HG02973 (cell line): ENCODE measurements at regions not wholly inside any gene's neighbourhood (a gene's known extent, or its start where the extent isn't known, plus 50 kb on each side); places are given as distances from the start of the nearest gene placed in this dataset.
"Not testable (repeated sequence)": the region's sequence is repeated elsewhere in the genome, so short reads cannot be mapped to it uniquely, and the experiment has no call there.

ENCODE experiments used
- ATAC-seq: cut with Tn5 transposase; IDR thresholded peaks from one replicate; pipeline ENCODE4 v1.9.1; 2021; ENCODE audit warnings: moderate library complexity; ENCODE audit not compliant: unreplicated experiment

DNA sequence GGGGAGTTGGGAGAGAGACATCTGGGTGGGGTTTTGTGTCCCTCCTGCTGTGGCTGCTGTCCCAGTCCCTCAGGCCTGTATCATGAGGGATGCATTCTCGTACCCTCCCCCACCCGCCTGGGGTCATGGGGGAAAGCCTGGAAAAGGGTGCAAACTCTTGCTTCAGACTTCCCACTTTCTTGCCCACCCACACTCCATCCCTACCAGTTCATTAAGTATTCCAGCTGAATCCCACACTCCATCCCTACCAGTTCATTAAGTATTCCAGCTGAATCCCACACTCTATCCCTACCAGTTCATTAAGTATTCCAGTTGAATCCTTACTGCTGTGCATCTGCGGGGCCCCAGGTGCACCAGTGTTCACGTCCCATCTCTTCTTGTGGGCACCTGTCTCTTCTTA lies 116.3 kb downstream of the ACAA2 start:
- no peak for ATAC-seq

DNA sequence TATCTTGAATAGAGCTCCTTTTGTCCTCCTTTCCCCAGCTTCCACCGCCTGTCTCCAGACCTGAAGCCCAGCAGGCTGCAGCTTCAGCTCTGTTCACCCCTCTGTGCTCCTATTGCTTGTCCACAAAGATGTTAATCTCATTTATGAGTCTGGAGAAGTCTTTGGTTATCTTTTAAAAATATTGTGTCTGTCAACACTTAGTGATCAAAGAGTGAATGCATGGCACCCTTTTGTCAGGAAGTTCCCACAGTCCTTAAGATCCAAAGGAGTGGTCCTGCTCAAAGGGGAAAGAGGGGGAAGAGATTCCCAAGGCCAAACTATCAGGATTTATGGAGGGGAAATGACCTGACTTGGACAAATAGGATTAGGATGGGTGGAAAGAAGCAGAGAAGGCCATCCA lies 118.9 kb downstream of the ACAA2 start:
- ATAC-seq = no peak

DNA sequence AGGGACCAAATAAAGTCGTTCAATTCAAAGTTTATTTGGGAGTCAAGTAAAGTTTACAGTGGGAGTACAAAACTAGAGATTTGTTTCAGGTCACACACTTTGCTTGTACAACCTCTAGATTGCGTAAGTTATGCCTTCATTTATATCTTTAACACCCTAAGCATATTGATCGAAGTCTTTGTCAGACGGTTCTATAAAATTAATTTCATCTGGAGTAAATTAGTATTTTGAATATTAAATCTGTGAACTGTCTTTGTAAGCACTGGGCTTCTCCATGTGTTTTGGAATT lies 119.7 kb downstream of the ACAA2 start:
- ATAC-seq = no peak

GRCh38 chr18:49692906-49693716 lies 120.2 kb downstream of the ACAA2 start:
- ATAC-seq = no peak

- ATAC-seq = no peak
Observed at GRCh38 chr18:49691177-49691608, 122.1 kb downstream of the ACAA2 start.

DNA sequence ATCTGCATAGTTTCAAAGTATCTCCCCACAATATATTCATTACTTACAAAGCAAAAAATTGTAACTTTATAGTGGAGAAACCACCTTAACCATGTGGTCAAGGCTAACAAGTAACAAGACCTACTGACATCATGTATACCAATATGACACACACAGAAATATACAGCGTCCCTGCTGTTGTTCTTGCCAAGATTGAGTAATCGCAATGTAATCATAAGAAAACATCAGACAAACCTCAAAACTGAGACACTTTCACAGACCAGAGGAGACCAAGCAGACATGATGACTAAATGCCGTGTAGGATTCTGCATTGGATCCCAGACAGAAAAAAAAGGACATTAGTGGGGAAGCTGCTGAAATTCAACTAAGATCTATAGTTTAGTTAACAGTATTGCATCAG lies 123.0 kb downstream of the ACAA2 start:
- no peak for ATAC-seq

GRCh38 chr18:49685231-49685942 lies 123.5 kb downstream of the LIPG start:
- no peak for ATAC-seq

DNA sequence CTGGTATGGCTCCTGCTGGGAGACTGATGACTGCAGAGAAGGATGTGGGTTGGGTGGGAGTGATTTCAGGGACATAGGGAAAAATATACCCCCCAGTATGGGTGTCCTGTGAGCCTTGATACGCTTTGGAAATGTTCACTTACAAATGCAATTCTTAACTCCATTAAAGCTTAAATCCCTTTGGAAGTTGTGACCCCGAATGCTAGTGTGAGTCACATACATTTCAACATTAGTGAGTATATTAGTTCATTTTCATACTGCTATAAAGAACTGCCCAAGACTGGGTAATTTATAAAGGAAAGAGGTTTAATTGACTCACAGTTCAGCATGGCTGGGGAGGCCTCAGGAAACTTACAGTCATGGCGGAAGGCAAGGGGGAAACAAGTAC lies 120.9 kb downstream of the LIPG start:
- ATAC-seq = not testable (repeated sequence)

DNA sequence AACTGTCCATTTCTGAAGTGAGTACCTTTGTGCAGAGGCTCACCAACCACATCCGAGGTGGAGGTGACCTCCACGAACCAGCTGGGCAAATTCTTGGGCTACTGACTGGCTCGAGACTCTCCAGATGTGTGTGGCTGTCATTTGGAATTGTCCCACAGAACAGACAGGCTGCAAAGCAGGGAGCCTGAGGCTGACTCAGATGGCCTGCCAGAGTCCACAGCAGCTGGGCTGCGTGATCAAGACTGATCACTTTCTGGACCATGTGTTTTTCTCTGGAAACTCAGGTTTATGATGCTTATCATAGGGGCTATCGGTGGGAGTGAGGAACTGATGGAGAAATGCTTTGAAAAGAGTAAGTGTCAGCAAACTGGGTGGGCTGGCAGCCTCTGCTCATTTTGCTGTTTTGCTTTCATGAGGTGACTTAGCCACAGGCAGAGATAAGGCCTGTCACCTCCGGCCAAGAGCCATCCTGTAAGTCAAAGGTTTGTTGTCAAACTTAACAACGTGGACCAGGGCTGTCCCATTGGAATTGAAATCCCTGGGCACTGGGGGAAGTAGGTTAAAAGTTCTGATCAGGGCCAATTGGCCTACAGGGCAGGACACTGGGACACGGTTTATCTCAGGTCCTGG lies 120.4 kb downstream of the LIPG start:
- ATAC-seq = no peak

DNA sequence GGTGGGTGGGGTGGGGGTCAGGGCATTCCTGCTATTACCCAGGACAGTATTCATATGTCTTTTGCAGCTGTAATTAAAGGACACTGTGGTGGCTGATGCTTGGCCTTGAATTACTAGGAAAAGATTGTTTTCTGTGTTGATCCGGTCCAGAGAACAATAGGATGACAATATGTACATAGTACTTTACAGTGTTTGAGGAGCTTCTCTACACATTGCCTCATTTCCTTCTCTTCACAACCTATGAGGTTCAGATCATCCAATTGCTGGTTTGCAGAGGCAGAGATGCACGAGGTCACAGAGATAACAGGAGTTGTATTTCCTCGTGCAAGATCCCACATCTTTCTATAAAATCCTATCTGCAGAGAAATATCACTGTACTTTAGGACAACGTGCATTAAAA lies 119.5 kb downstream of the LIPG start:
- no peak for ATAC-seq

GRCh38 chr18:49678440-49678839 lies 116.6 kb downstream of the LIPG start:
- no peak for ATAC-seq

DNA sequence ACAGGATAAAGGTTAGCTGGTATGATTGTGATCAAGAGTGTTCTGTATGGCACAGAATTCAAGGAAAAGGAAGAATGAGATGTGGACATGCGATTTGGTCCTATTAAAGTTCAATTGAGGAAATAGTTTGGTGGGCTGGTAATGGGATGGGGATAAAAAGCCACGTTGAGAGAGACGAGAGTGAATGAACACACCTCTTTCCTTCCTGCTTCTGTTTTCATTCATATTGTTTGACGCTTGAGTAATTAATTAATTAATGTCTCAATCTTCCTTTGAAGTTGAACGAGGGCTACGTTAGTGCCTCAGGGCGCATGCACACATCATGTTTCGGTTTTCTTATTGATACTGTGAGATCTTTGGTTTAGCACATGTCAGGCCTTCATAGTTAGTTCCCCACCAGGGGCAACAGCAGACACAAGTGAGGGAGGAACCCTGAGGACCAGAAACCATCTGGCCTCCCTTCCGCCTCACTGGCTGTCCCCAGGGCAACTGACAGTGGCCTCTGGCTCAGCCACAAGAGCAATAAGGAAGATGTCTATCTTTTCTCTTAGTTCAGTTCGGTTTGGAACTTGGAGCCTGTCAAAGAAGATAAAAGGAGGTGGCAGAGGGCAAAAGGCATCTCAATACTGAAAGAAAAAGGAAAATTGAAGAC lies 116.0 kb downstream of the LIPG start:
- ATAC-seq = peak; percentile 69

GRCh38 chr18:49677081-49677480 lies 115.2 kb downstream of the LIPG start:
- ATAC-seq = no peak

DNA sequence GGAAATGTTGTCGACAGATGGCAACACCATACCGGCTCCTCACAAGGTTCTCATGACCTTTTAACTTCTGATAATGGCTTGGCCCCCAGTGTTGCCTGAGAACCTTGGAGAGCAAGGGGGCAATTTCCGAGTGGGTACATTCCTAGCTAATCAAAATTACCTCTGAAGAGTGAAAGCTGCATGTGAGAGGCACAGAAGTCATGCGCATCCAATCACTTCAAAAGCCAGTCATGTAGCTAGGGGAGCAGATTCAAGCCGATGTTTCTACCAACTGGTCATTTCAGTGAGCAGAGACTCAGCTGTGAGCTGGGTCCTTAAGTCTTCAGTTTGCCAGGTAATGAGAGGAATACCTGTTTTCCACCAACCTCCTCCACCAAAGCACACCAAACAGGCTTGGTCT lies 111.4 kb downstream of the LIPG start:
- ATAC-seq = no peak

GRCh38 chr18:49672853-49673252 lies 111.0 kb downstream of the LIPG start:
- ATAC-seq = no peak

DNA sequence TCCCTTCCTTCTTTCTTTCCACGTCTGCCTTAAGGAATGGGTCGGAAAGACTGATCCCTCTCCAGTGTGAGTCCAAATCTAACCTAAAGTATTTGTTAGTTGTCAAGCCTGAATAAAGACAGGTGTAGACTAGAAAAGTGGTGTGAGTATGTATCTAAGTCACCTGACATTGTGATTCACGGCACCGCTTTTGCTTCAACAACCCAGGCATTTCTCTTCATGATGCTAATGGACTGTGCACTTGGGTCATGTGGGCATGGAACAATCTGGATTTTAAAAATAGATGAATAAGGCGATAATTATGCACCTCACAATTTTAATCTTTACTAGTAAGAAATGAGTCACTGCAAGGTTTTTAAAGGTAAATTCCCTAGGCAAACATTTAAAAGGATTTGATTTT lies 107.5 kb downstream of the LIPG start:
- no peak for ATAC-seq

- no peak for ATAC-seq
Observed at GRCh38 chr18:49668574-49669275, 106.9 kb downstream of the LIPG start.

DNA sequence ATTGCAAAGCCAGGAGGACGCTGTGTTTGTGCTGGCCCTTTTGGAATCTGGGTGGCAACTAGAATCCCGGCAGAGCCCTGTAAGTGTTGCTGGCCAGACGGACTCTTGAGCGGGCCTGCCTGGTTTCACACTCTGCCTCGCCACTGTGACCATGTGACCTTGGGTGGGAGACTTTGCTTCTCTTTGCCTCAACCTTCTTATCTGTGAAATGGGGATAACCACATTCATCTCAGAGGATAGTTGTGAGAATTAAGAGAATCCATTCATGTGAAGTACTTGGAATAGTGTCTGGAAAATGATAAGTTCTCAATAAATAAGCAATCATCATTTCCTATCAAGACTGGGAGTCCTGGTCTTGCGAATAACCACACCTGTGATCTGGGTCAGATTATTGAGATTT lies 105.6 kb downstream of the LIPG start:
- no peak for ATAC-seq

- no peak for ATAC-seq
Observed at GRCh38 chr18:49666045-49666775, 104.4 kb downstream of the LIPG start.
